ENCODE measurements at regions not wholly inside any gene's neighbourhood (a gene's known extent, or its start where the extent isn't known, plus 50 kb on each side); places are given as distances from the start of the nearest gene placed in this dataset.
"Not testable (repeated sequence)": the region's sequence is repeated elsewhere in the genome, so short reads cannot be mapped to it uniquely, and the experiment has no call there.

DNA sequence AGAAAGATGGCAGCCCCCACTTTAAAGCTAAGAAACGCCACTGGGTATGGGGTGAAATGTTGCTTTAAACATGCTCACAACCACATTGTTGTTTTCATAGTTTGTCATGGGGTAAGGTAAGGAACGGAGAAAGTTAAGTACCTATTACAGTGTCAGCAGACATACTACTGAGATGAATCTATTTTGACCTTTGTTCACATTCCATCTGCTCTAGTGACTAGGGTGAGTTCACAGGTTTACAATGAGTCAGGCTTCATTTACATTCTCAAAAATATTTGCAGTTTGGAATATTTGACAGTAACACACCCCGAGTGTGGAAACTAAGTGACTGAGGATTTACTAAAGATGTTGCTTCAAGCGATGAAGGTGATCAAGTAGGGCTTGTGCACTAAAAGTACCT is 428.7 kb upstream of the ACVR2A start:
- Histone ChIP-seq H3F3A (replicated peaks; ENCODE audit: low read depth) (no peaks in the 10 kb centered on the region), H2AFZ (no peak overlapping the region), H3K4me2 (no peak overlapping the region), H3K79me2 (replicated peaks; ENCODE audit: insufficient read depth) (no peaks in the 10 kb centered on the region), H3K27ac (ENCODE audit: low read depth) (no peak overlapping the region), H3K4me3 (no peak overlapping the region), H3K36me3 (ENCODE audit: insufficient read depth) (no peaks in the 10 kb centered on the region), H4K20me1 (replicated peaks; ENCODE audit: insufficient read depth) (no peaks in the 10 kb centered on the region), H3K9me2 (ENCODE audit: insufficient read depth) (peaks cover 12% of the 10 kb centered on the region), H3K4me1 (ENCODE audit: insufficient read depth) (no peaks in the 10 kb centered on the region), H3K27me3 (ENCODE audit: insufficient read depth) (no peaks in the 10 kb centered on the region)
- ATAC-seq (no peak), DNase-seq (ENCODE audit: low spot score) (no peak)
- no peaks in the 10 kb centered on the region for H3K4me1 Mint-ChIP-seq
- no peak overlapping the region for H3K27ac Mint-ChIP-seq
- H3K36me3 Mint-ChIP-seq (ENCODE audit: low read depth) = no peaks in the 10 kb centered on the region; the same call in 2 of the 3 replicates
- H3K4me3 Mint-ChIP-seq = no peak overlapping the region
- no peaks in the 10 kb centered on the region; the same call in 2 of the 3 replicates for H3K9me3 Mint-ChIP-seq
- TF ChIP-seq ZNF331 (CRISPR knock-in tag; IDR thresholded peaks at IDR 0.05; ENCODE audit: low read depth) = no peak
- TF ChIP-seq, protein P1, sequence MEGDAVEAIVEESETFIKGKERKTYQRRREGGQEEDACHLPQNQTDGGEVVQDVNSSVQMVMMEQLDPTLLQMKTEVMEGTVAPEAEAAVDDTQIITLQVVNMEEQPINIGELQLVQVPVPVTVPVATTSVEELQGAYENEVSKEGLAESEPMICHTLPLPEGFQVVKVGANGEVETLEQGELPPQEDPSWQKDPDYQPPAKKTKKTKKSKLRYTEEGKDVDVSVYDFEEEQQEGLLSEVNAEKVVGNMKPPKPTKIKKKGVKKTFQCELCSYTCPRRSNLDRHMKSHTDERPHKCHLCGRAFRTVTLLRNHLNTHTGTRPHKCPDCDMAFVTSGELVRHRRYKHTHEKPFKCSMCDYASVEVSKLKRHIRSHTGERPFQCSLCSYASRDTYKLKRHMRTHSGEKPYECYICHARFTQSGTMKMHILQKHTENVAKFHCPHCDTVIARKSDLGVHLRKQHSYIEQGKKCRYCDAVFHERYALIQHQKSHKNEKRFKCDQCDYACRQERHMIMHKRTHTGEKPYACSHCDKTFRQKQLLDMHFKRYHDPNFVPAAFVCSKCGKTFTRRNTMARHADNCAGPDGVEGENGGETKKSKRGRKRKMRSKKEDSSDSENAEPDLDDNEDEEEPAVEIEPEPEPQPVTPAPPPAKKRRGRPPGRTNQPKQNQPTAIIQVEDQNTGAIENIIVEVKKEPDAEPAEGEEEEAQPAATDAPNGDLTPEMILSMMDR (conservative IDR thresholded peaks at IDR 0.05; ENCODE audit: low read depth in 2 of 2) = no peak
- TF ChIP-seq POLR2AphosphoS5 (IDR thresholded peaks at IDR 0.05; ENCODE audit: low read depth) = no peak
- TF ChIP-seq, protein P2, sequence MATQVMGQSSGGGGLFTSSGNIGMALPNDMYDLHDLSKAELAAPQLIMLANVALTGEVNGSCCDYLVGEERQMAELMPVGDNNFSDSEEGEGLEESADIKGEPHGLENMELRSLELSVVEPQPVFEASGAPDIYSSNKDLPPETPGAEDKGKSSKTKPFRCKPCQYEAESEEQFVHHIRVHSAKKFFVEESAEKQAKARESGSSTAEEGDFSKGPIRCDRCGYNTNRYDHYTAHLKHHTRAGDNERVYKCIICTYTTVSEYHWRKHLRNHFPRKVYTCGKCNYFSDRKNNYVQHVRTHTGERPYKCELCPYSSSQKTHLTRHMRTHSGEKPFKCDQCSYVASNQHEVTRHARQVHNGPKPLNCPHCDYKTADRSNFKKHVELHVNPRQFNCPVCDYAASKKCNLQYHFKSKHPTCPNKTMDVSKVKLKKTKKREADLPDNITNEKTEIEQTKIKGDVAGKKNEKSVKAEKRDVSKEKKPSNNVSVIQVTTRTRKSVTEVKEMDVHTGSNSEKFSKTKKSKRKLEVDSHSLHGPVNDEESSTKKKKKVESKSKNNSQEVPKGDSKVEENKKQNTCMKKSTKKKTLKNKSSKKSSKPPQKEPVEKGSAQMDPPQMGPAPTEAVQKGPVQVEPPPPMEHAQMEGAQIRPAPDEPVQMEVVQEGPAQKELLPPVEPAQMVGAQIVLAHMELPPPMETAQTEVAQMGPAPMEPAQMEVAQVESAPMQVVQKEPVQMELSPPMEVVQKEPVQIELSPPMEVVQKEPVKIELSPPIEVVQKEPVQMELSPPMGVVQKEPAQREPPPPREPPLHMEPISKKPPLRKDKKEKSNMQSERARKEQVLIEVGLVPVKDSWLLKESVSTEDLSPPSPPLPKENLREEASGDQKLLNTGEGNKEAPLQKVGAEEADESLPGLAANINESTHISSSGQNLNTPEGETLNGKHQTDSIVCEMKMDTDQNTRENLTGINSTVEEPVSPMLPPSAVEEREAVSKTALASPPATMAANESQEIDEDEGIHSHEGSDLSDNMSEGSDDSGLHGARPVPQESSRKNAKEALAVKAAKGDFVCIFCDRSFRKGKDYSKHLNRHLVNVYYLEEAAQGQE (IDR thresholded peaks at IDR 0.05; ENCODE audit: unreplicated experiment) = no peak
- no peak for TF ChIP-seq EZH2 (IDR thresholded peaks at IDR 0.05; ENCODE audit: low read depth, unreplicated experiment)
- no peak for TF ChIP-seq NANOG (IDR thresholded peaks at IDR 0.05; ENCODE audit: borderline replicate concordance)
- TF ChIP-seq JUNB (IDR thresholded peaks at IDR 0.05; ENCODE audit: unreplicated experiment) = no peak
- TF ChIP-seq ZNF462 (CRISPR knock-in tag; IDR thresholded peaks at IDR 0.05) = no peak
- no peaks in the 10 kb centered on the region for H3K27me3 Mint-ChIP-seq (ENCODE audit: insufficient read depth, low read depth, poor library complexity)

GRCh38 chr2:147414656-147415055 is 430.2 kb upstream of the ACVR2A start:
- not testable (repeated sequence) for H3K79me2 ChIP-seq (replicated peaks; ENCODE audit: insufficient read depth); H3K4me1 ChIP-seq (ENCODE audit: insufficient read depth); H3K9me3 Mint-ChIP-seq; H3K4me3 Mint-ChIP-seq; H3K36me3 Mint-ChIP-seq (ENCODE audit: low read depth); H3K27ac Mint-ChIP-seq; H3K27me3 ChIP-seq (ENCODE audit: insufficient read depth); H3K27me3 Mint-ChIP-seq (ENCODE audit: insufficient read depth, low read depth, poor library complexity); H2AFZ ChIP-seq; DNase-seq (ENCODE audit: low spot score); H3K36me3 ChIP-seq (ENCODE audit: insufficient read depth); H3K27ac ChIP-seq (ENCODE audit: low read depth); H3F3A ChIP-seq (replicated peaks; ENCODE audit: low read depth); H3K4me3 ChIP-seq; ATAC-seq; H3K4me2 ChIP-seq; H3K4me1 Mint-ChIP-seq; H4K20me1 ChIP-seq (replicated peaks; ENCODE audit: insufficient read depth)
- peaks cover 12% of the 10 kb centered on the region for H3K9me2 ChIP-seq (ENCODE audit: insufficient read depth)

All from GM23338 (cell line).